AG10803 (cell line): ENCODE measurements at regions not wholly inside any gene's neighbourhood (a gene's known extent, or its start where the extent isn't known, plus 50 kb on each side); places are given as distances from the start of the nearest gene placed in this dataset.

ENCODE experiments used
- DNase-seq: peaks from one replicate; pipeline ENCODE4 v3.0.0; 2010; ENCODE audit warnings: low read depth
- H3K4me3 ChIP-seq: 2 replicates; pipeline ENCODE4 v1.5.1; 2011; ENCODE audit warnings: mild to moderate bottlenecking, low read length, control low read depth
- TF ChIP-seq, protein P1 (sequence below): conservative IDR thresholded peaks from 2 replicates; pipeline ENCODE4 v1.5.1; 2011; ENCODE audit warnings: mild to moderate bottlenecking, low read length, control low read depth, inconsistent platforms

DNA sequence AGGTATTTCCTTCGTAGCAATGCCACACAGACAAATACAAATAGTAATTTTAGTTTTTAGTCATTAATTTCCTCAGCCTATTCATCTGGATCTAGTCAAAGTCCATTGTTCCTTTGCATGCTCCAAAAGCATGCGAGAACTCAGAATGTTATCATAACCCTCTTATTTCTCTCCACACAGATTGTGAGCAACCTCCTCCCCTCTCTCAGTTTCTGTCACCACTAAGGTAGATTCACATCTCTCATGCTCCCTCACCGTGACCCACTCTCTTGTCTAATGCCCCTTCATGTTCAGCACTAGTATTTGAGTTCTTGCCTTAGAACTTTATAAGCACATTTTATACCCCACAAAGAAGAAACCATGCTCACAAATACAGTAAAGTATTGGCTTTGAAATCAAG lies 582.4 kb downstream of the PLA2G4A start:
- DNase-seq = no peak
- H3K4me3 ChIP-seq = no peak overlapping the region
- TF ChIP-seq, protein P1, sequence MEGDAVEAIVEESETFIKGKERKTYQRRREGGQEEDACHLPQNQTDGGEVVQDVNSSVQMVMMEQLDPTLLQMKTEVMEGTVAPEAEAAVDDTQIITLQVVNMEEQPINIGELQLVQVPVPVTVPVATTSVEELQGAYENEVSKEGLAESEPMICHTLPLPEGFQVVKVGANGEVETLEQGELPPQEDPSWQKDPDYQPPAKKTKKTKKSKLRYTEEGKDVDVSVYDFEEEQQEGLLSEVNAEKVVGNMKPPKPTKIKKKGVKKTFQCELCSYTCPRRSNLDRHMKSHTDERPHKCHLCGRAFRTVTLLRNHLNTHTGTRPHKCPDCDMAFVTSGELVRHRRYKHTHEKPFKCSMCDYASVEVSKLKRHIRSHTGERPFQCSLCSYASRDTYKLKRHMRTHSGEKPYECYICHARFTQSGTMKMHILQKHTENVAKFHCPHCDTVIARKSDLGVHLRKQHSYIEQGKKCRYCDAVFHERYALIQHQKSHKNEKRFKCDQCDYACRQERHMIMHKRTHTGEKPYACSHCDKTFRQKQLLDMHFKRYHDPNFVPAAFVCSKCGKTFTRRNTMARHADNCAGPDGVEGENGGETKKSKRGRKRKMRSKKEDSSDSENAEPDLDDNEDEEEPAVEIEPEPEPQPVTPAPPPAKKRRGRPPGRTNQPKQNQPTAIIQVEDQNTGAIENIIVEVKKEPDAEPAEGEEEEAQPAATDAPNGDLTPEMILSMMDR = no peak

DNA sequence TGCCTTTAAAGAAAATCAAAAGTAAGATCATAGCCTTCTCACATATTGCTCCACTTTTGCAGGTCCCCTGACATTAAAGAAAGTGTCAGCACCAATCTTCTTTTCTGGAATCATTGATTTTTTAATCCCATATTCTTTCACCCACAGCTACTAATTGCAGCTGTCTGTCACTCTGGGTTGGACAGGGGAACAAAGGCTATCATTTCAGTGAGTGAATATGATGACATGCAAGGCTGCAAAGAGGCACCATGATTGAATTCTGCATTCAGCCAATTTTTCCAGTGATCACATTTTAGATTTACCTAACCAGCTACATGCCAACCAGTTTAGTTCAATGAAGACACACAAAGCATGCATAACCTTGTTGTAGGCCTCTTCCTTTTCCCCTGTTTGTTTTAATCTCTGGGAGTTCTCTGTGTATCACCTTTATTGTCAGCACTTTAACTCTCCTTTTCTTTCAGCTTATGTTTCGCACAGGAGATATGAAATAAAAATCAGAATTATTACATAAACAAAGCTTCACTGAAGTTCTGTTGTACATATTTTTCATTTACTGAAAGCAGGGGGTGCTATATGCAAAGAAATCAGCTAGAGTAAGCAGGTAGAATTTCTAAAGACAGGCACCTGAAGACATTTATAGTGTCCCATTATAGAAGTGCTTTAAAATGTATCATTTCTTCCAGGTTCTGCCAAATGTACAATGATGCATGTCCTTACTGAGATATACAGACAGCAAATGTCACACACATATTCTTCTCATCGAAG lies 584.8 kb downstream of the PLA2G4A start:
- TF ChIP-seq, protein P1 = no peak; the same call in 1 of the 2 replicates
- no peak for DNase-seq
- no peak overlapping the region for H3K4me3 ChIP-seq

DNA sequence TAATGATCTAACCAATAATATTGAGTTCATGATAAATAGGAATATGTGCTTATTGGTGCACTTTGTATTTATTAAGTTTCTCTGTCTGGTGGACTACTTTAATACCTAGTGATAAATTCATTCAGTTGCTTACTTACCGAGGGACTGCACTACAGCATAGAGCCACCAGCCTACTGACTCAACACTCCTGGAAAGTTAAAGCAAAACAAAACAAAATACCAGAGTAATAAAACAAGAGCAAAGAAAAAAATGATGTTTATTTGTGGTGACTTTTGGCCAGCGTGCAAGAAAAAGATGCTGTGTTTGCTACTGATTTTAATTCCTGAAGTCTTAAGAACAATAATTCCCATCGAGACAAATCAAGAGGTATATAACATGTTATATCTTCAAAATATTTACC lies 586.3 kb downstream of the PLA2G4A start:
- no peak overlapping the region for H3K4me3 ChIP-seq
- DNase-seq = no peak
- TF ChIP-seq, protein P1 = no peak

DNA sequence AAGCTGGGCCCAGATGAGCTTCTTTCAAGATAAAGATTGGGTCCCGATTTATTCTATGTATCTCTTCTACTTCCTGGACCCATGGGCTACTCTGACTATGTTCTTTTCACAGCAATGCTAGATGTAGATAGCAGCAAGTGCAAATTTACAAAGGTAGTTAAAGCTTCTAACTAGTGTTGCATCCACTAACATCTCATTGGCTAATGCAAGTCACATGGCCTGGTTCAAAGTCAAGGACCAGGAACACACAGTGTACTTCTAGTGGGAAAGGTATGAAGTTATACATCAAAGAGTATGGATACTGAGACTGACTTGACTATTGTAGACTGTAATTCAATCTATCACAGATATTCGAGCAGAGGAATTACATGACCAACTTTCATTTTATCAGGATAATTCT lies 588.8 kb downstream of the PLA2G4A start:
- no peak overlapping the region for H3K4me3 ChIP-seq
- DNase-seq = no peak

DNA sequence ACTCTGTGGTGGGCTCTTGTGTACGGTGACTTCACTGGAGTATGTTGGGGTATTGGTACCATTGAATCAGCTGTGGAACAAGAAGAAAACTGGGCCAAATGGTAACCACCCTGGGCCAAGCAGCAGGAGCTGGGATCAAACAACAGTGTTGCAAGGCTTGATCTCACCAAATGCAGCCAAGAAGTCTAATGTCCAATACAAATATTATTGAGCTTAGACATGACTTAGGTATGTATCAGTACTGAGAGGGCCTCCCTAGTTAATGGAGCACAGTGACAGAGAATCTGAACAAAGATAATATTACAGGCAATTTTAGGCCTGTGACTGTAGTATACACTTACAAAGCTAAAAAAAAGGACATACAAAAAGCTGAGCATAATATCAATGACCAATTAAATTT lies 604.8 kb downstream of the PLA2G4A start:
- TF ChIP-seq, protein P1 = no peak
- no peak overlapping the region for H3K4me3 ChIP-seq
- peak; percentile 31 for DNase-seq

More for the DNA sequence above, 588.8 kb downstream of the PLA2G4A start:
- TF ChIP-seq, protein P1 = no peak

DNA sequence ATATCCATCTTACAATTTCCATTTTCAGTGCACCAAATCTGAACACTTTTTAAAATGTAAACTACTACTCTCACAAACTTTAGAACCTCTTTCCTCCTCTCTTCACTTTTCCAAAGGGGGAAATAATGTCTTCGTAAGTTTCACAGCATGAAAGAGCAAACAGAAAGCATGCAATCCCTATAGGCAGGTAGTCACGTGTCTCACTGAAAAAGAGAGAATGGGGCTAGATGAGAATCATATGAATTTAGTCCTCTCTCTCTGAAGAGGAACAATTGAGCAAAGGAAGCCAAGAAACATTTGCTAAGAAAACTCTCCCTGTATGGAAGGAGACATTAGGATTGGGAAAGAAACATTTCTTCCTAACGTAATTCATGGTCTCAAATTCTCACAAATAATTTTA lies 613.9 kb downstream of the PLA2G4A start:
- no peak overlapping the region for H3K4me3 ChIP-seq
- TF ChIP-seq, protein P1 = no peak
- DNase-seq = no peak

DNA sequence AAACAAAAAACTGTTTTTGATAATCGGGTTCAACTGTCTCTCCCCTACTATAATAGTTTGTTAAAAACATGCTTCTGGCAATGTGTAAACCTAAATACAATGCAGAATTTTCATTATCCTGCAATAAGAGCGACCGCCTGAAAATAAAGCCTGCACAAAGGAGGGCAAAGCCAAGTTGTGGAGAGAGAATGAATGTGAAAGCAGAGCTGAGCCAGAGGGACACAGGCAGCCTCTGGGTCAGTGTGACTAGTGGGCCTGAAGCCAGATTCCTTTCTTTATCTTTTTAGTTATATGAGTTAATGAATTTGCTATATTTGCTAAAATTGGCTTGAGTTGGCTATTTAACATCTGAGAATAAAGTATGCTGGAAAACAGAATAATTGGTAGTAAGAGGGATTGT lies 615.2 kb downstream of the PLA2G4A start:
- TF ChIP-seq, protein P1 = no peak
- H3K4me3 ChIP-seq = no peak overlapping the region
- no peak for DNase-seq
